ENCODE measurements at regions not wholly inside any gene's neighbourhood (a gene's known extent, or its start where the extent isn't known, plus 50 kb on each side); places are given as distances from the start of the nearest gene placed in this dataset.

DNA sequence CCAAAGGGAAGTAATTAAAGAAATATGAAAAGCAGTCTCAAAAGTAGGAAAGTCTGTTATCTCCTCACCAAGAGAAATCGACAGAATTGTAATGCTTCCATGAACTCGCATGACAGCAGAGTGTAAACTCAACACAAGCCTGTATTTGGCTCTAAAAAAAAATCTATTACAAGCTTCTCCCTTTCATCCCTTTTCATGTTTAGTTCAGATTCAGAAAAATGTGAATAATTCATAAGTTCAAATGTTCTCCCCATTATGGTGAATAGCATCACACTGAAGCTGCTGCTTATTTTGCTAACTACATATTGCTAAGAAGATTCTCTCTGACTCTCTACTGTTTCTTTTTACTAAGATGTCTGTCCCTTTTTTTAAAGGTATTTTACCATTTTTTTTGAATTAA is 910.3 kb upstream of the MBL2 start:
- no peak overlapping the region for H3K27ac ChIP-seq (ENCODE audit: low read depth, low read length)
- H4K20me1 ChIP-seq (ENCODE audit: low read depth, low read length): no peaks in the 10 kb centered on the region
- H3K9ac ChIP-seq (ENCODE audit: low read length): no peak overlapping the region
- H2AFZ ChIP-seq (ENCODE audit: low read depth, low read length, severe bottlenecking): no peak overlapping the region
- H3K36me3 ChIP-seq (ENCODE audit: low read length): no peaks in the 10 kb centered on the region
- TF ChIP-seq EZH2phosphoT487 (conservative IDR thresholded peaks at IDR 0.05; ENCODE audit: low read length): no peak
- TF ChIP-seq, protein P1, sequence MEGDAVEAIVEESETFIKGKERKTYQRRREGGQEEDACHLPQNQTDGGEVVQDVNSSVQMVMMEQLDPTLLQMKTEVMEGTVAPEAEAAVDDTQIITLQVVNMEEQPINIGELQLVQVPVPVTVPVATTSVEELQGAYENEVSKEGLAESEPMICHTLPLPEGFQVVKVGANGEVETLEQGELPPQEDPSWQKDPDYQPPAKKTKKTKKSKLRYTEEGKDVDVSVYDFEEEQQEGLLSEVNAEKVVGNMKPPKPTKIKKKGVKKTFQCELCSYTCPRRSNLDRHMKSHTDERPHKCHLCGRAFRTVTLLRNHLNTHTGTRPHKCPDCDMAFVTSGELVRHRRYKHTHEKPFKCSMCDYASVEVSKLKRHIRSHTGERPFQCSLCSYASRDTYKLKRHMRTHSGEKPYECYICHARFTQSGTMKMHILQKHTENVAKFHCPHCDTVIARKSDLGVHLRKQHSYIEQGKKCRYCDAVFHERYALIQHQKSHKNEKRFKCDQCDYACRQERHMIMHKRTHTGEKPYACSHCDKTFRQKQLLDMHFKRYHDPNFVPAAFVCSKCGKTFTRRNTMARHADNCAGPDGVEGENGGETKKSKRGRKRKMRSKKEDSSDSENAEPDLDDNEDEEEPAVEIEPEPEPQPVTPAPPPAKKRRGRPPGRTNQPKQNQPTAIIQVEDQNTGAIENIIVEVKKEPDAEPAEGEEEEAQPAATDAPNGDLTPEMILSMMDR (IDR thresholded peaks at IDR 0.05; ENCODE audit: insufficient read depth, low read length, poor library complexity, severe bottlenecking): no peak
- no peaks in the 10 kb centered on the region for H3F3A ChIP-seq (ENCODE audit: insufficient read depth)
- no peaks in the 10 kb centered on the region for H3K27me3 ChIP-seq (ENCODE audit: low read length)
- no peaks in the 10 kb centered on the region for H3K79me2 ChIP-seq (ENCODE audit: insufficient read depth, low read length)
- no peak overlapping the region for H3K4me2 ChIP-seq (ENCODE audit: low read depth, low read length, poor library complexity, severe bottlenecking)
- no peaks in the 10 kb centered on the region for H3K9me3 ChIP-seq (ENCODE audit: insufficient read depth, low read length)
- H3K4me3 ChIP-seq (ENCODE audit: insufficient read depth, low read length, poor library complexity, severe bottlenecking): no peak overlapping the region
- no peaks in the 10 kb centered on the region for H3K9me2 ChIP-seq (replicated peaks; ENCODE audit: insufficient read depth, low read length)

DNA sequence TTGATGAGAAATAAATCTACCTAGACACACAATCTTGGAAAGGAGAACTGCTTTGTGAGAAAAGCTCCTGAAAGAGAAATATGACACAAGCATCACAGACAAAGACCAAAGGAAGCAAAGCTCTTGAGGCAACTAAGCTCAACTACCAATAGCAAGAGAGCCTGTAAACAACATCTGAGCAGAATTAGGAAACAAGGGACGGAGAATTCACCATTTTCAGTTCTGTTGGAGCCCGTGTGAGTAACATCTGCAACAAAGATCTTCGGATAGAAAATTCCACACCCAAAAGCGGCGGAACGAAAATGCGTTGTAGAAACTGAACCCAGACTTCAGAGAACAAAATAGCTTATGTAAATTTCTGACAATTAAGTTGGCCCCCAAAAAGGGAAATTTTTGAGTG is 909.9 kb upstream of the MBL2 start:
- H3K27me3 ChIP-seq (ENCODE audit: low read length): no peaks in the 10 kb centered on the region
- no peak for TF ChIP-seq EZH2phosphoT487 (conservative IDR thresholded peaks at IDR 0.05; ENCODE audit: low read length)
- TF ChIP-seq, protein P1 (IDR thresholded peaks at IDR 0.05; ENCODE audit: insufficient read depth, low read length, poor library complexity, severe bottlenecking): no peak

DNA sequence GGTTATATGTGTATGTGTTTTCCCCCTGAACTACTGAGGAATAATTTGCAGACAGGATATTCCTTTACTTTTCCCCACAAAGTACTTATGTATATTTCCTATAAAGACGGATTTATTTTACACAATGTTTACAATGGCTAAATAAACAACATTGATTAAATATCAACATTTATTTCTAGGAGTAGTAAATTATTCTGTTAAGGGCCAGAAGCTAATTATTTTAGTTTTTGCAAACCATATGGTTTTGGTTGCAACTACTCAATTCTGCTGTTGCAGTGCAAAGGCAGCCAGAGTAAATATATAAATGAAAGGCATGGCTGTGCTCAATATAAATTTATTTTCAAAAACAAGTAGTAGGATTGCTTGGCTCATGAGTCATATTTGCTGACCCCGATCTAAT is 907.1 kb upstream of the MBL2 start:
- Histone ChIP-seq H3K9ac (ENCODE audit: low read length) (no peak overlapping the region), H3K27me3 (ENCODE audit: low read length) (no peaks in the 10 kb centered on the region), H3K79me2 (ENCODE audit: insufficient read depth, low read length) (no peaks in the 10 kb centered on the region), H3K9me2 (replicated peaks; ENCODE audit: insufficient read depth, low read length) (no peaks in the 10 kb centered on the region), H3F3A (ENCODE audit: insufficient read depth) (no peaks in the 10 kb centered on the region), H4K20me1 (ENCODE audit: low read depth, low read length) (no peaks in the 10 kb centered on the region), H3K36me3 (ENCODE audit: low read length) (no peaks in the 10 kb centered on the region), H3K4me3 (ENCODE audit: insufficient read depth, low read length, poor library complexity, severe bottlenecking) (no peak overlapping the region), H3K27ac (ENCODE audit: low read depth, low read length) (no peak overlapping the region), H3K9me3 (ENCODE audit: insufficient read depth, low read length) (no peaks in the 10 kb centered on the region), H2AFZ (ENCODE audit: low read depth, low read length, severe bottlenecking) (no peak overlapping the region), H3K4me2 (ENCODE audit: low read depth, low read length, poor library complexity, severe bottlenecking) (no peak overlapping the region)
- no peak for TF ChIP-seq EZH2phosphoT487 (conservative IDR thresholded peaks at IDR 0.05; ENCODE audit: low read length)
- TF ChIP-seq, protein P1 (IDR thresholded peaks at IDR 0.05; ENCODE audit: insufficient read depth, low read length, poor library complexity, severe bottlenecking): no peak

More for the DNA sequence above, 909.9 kb upstream of the MBL2 start:
- Histone ChIP-seq H3K4me3 (ENCODE audit: insufficient read depth, low read length, poor library complexity, severe bottlenecking) (no peak overlapping the region), H3K36me3 (ENCODE audit: low read length) (no peaks in the 10 kb centered on the region), H3K27ac (ENCODE audit: low read depth, low read length) (no peak overlapping the region), H3K9me3 (ENCODE audit: insufficient read depth, low read length) (no peaks in the 10 kb centered on the region), H3K9me2 (replicated peaks; ENCODE audit: insufficient read depth, low read length) (no peaks in the 10 kb centered on the region), H2AFZ (ENCODE audit: low read depth, low read length, severe bottlenecking) (no peak overlapping the region), H3K4me2 (ENCODE audit: low read depth, low read length, poor library complexity, severe bottlenecking) (no peak overlapping the region), H3K9ac (ENCODE audit: low read length) (no peak overlapping the region), H4K20me1 (ENCODE audit: low read depth, low read length) (no peaks in the 10 kb centered on the region), H3K79me2 (ENCODE audit: insufficient read depth, low read length) (no peaks in the 10 kb centered on the region), H3F3A (ENCODE audit: insufficient read depth) (no peaks in the 10 kb centered on the region)

All from SU-DHL-6 (cell line).